ENCODE measurements at regions not wholly inside any gene's neighbourhood (a gene's known extent, or its start where the extent isn't known, plus 50 kb on each side); places are given as distances from the start of the nearest gene placed in this dataset.

GRCh38 chr13:104715111-104715510, 1648.9 kb upstream of the SLC10A2 start:
- TF ChIP-seq POLR2AphosphoS5 (IDR thresholded peaks at IDR 0.05; ENCODE audit: low read depth, low read length) (no peak), POLR2A (IDR thresholded peaks at IDR 0.05; ENCODE audit: low read depth, low read length) (no peak), TAF1 (IDR thresholded peaks at IDR 0.05; ENCODE audit: borderline replicate concordance, low read depth, low read length) (no peak)
- FAIRE-seq (no peak), DNase-seq (ENCODE audit: insufficient read length) (no peak)

- TF ChIP-seq POLR2AphosphoS5 (IDR thresholded peaks at IDR 0.05; ENCODE audit: low read depth, low read length) = no peak
- DNase-seq (ENCODE audit: insufficient read length) (no peak), FAIRE-seq (no peak)
Measured at GRCh38 chr13:104705031-104705750, 1639.0 kb upstream of the SLC10A2 start.

GRCh38 chr13:104701591-104701990, 1635.4 kb upstream of the SLC10A2 start:
- DNase-seq (ENCODE audit: insufficient read length) = no peak
- no peak for FAIRE-seq
- TF ChIP-seq POLR2A (IDR thresholded peaks at IDR 0.05; ENCODE audit: low read depth, low read length) (no peak), TAF1 (IDR thresholded peaks at IDR 0.05; ENCODE audit: borderline replicate concordance, low read depth, low read length) (no peak), POLR2AphosphoS5 (IDR thresholded peaks at IDR 0.05; ENCODE audit: low read depth, low read length) (no peak)

- no peak for FAIRE-seq
- TF ChIP-seq POLR2A (IDR thresholded peaks at IDR 0.05; ENCODE audit: low read depth, low read length) (no peak), TAF1 (IDR thresholded peaks at IDR 0.05; ENCODE audit: borderline replicate concordance, low read depth, low read length) (no peak), POLR2AphosphoS5 (IDR thresholded peaks at IDR 0.05; ENCODE audit: low read depth, low read length) (no peak)
- DNase-seq (ENCODE audit: insufficient read length) = no peak
Measured at GRCh38 chr13:104694397-104694796, 1628.2 kb upstream of the SLC10A2 start.

- TF ChIP-seq TAF1 (IDR thresholded peaks at IDR 0.05; ENCODE audit: borderline replicate concordance, low read depth, low read length) (no peak), POLR2AphosphoS5 (IDR thresholded peaks at IDR 0.05; ENCODE audit: low read depth, low read length) (no peak), POLR2A (IDR thresholded peaks at IDR 0.05; ENCODE audit: low read depth, low read length) (no peak)
- FAIRE-seq (no peak), DNase-seq (ENCODE audit: insufficient read length) (no peak)
Measured at GRCh38 chr13:104693126-104693525, 1626.9 kb upstream of the SLC10A2 start.

GRCh38 chr13:104691767-104692467, 1625.7 kb upstream of the SLC10A2 start:
- DNase-seq (ENCODE audit: insufficient read length) = no peak
- no peak for FAIRE-seq
- TF ChIP-seq TAF1 (IDR thresholded peaks at IDR 0.05; ENCODE audit: borderline replicate concordance, low read depth, low read length) = no peak
- no peak for TF ChIP-seq POLR2AphosphoS5 (IDR thresholded peaks at IDR 0.05; ENCODE audit: low read depth, low read length)
- no peak for TF ChIP-seq POLR2A (IDR thresholded peaks at IDR 0.05; ENCODE audit: low read depth, low read length)

GRCh38 chr13:104686484-104686883, 1620.3 kb upstream of the SLC10A2 start:
- FAIRE-seq (no peak), DNase-seq (ENCODE audit: insufficient read length) (no peak)
- TF ChIP-seq TAF1 (IDR thresholded peaks at IDR 0.05; ENCODE audit: borderline replicate concordance, low read depth, low read length) (no peak), POLR2A (IDR thresholded peaks at IDR 0.05; ENCODE audit: low read depth, low read length) (no peak), POLR2AphosphoS5 (IDR thresholded peaks at IDR 0.05; ENCODE audit: low read depth, low read length) (no peak)

- FAIRE-seq (no peak), DNase-seq (ENCODE audit: insufficient read length) (no peak)
- no peak for TF ChIP-seq TAF1 (IDR thresholded peaks at IDR 0.05; ENCODE audit: borderline replicate concordance, low read depth, low read length)
- no peak for TF ChIP-seq POLR2AphosphoS5 (IDR thresholded peaks at IDR 0.05; ENCODE audit: low read depth, low read length)
- no peak for TF ChIP-seq POLR2A (IDR thresholded peaks at IDR 0.05; ENCODE audit: low read depth, low read length)
Measured at GRCh38 chr13:104683789-104684188, 1617.6 kb upstream of the SLC10A2 start.

- DNase-seq (ENCODE audit: insufficient read length) (no peak), FAIRE-seq (no peak)
- TF ChIP-seq TAF1 (IDR thresholded peaks at IDR 0.05; ENCODE audit: borderline replicate concordance, low read depth, low read length) (no peak), POLR2A (IDR thresholded peaks at IDR 0.05; ENCODE audit: low read depth, low read length) (no peak), POLR2AphosphoS5 (IDR thresholded peaks at IDR 0.05; ENCODE audit: low read depth, low read length) (no peak)
Measured at GRCh38 chr13:104678161-104678560, 1611.9 kb upstream of the SLC10A2 start.

- TF ChIP-seq POLR2A (IDR thresholded peaks at IDR 0.05; ENCODE audit: low read depth, low read length) = no peak
- no peak for TF ChIP-seq POLR2AphosphoS5 (IDR thresholded peaks at IDR 0.05; ENCODE audit: low read depth, low read length)
- TF ChIP-seq TAF1 (IDR thresholded peaks at IDR 0.05; ENCODE audit: borderline replicate concordance, low read depth, low read length) = no peak
- FAIRE-seq (no peak), DNase-seq (ENCODE audit: insufficient read length) (no peak)
Measured at GRCh38 chr13:104671901-104672300, 1605.7 kb upstream of the SLC10A2 start.

- TF ChIP-seq POLR2AphosphoS5 (IDR thresholded peaks at IDR 0.05; ENCODE audit: low read depth, low read length) (no peak), TAF1 (IDR thresholded peaks at IDR 0.05; ENCODE audit: borderline replicate concordance, low read depth, low read length) (no peak), POLR2A (IDR thresholded peaks at IDR 0.05; ENCODE audit: low read depth, low read length) (no peak)
- FAIRE-seq (no peak), DNase-seq (ENCODE audit: insufficient read length) (no peak)
Measured at GRCh38 chr13:104657196-104657595, 1591.0 kb upstream of the SLC10A2 start.

- DNase-seq (ENCODE audit: insufficient read length) = no peak
- no peak for FAIRE-seq
- TF ChIP-seq POLR2AphosphoS5 (IDR thresholded peaks at IDR 0.05; ENCODE audit: low read depth, low read length) (no peak), POLR2A (IDR thresholded peaks at IDR 0.05; ENCODE audit: low read depth, low read length) (no peak), TAF1 (IDR thresholded peaks at IDR 0.05; ENCODE audit: borderline replicate concordance, low read depth, low read length) (no peak)
Measured at GRCh38 chr13:104650431-104650830, 1584.2 kb upstream of the SLC10A2 start.

Data from GM12892 (cell line).